K562 (cell line): ENCODE measurements at regions not wholly inside any gene's neighbourhood (a gene's known extent, or its start where the extent isn't known, plus 50 kb on each side); places are given as distances from the start of the nearest gene placed in this dataset.

Source experiments
- ATAC-seq: fragments of 200-7000 bp; cut with Tn5 transposase; 3 replicates; pipeline ENCODE4 v1.9.1; 2020; ENCODE audit warnings: moderate library complexity
- BruUV-seq: library from RNA; stranded (reverse); fragments of 400-500 nt; replicated peaks from 2 replicates; lab custom pipeline; 2021; lab: Mats Ljungman, UMichigan
- CTCF ChIA-PET: fragments of 300-600 bp; formaldehyde crosslinking; extraction: SDS; loops from one replicate; lab custom pipeline; 2021; ENCODE audit warnings: low intra/inter-chr PET ratio; lab: Yijun Ruan, JAX
- POLR2A ChIA-PET: fragments of 300-600, 350-650 bp; sonication (Branson Sonifier 250); formaldehyde crosslinking; extraction: SDS; loops from one replicate; lab custom pipeline; 2021; ENCODE audit warnings: antibody characterized with exemption, inconsistent platforms; lab: Yijun Ruan, JAX
- DNase-seq, 4 experiments: peaks; one replicate each; pipeline versions ENCODE4 v3.0.0 to v3.0.0-alpha.2; 2011 to 2018; ENCODE audit warnings: low spot score in 3 of 4, mixed read lengths in 3 of 4; ENCODE audit errors: extremely low read depth in 1 of 4
- FAIRE-seq: peaks from 2 replicates; lab custom pipeline; 2011; peaks lifted over from hg19 to GRCh38; lab: Jason Lieb, UNC
- H2AFZ ChIP-seq: 2 replicates; pipeline ENCODE4 v1.6.0; 2011; ENCODE audit warnings: low read depth, low read length, control low read depth, inconsistent platforms
- H3K27ac ChIP-seq: fragments of 200-600 bp; 3 replicates; pipeline ENCODE4 v1.8.0; 2011; ENCODE audit warnings: low read depth, mild to moderate bottlenecking, control low read depth, inconsistent platforms, low read length, moderate library complexity, mixed read lengths; ENCODE audit errors: extremely low read depth
- H3K27me3 ChIP-seq, 2 experiments: fragments of 300-600 bp in 1 of 2; 2 replicates in 1 of 2; 3 replicates in 1 of 2; pipeline versions ENCODE4 v1.6.0 to v1.8.0; 2011; ENCODE audit warnings: inconsistent platforms in 2 of 2, low read length in 2 of 2, mild to moderate bottlenecking in 1 of 2, mixed read lengths in 1 of 2, moderate library complexity in 1 of 2; ENCODE audit not compliant: control insufficient read depth in 2 of 2, insufficient read depth in 2 of 2
- H3K36me3 ChIP-seq: fragments of 300-600 bp; 3 replicates; pipeline ENCODE4 v1.8.0; 2011; ENCODE audit warnings: mild to moderate bottlenecking, low read length, inconsistent platforms; ENCODE audit not compliant: control insufficient read depth, insufficient read depth
- H3K4me1 ChIP-seq, 2 experiments: fragments of 200-600 bp in 1 of 2; replicated peaks in 1 of 2; 2 replicates in 1 of 2; 3 replicates in 1 of 2; pipeline versions ENCODE4 v1.5.1 to v1.8.0; 2011; ENCODE audit warnings: inconsistent platforms in 2 of 2, low read length in 2 of 2, mild to moderate bottlenecking in 1 of 2, mixed read lengths in 1 of 2, moderate library complexity in 1 of 2; ENCODE audit not compliant: control insufficient read depth in 2 of 2, insufficient read depth in 2 of 2
- H3K4me2 ChIP-seq: 2 replicates; pipeline ENCODE4 v1.6.1; 2011; ENCODE audit warnings: low read length, control low read depth, inconsistent platforms, mixed read lengths; ENCODE audit not compliant: insufficient read depth
- H3K4me3 ChIP-seq: fragments of 200-600 bp; sonication (generic), shearing (Covaris generic); 2 replicates; pipeline ENCODE4 v1.5.1; 2016; ENCODE audit warnings: control low read depth, inconsistent platforms
- H3K79me2 ChIP-seq: fragments of 200-600 bp; 3 replicates; pipeline ENCODE4 v1.8.0; 2011; ENCODE audit warnings: low read length, inconsistent platforms; ENCODE audit not compliant: control insufficient read depth, insufficient read depth
- H3K9ac ChIP-seq, 2 experiments: 2 replicates each; pipeline versions ENCODE4 v1.6.0 to v1.6.1; 2011; ENCODE audit warnings: low read depth in 2 of 2, low read length in 2 of 2, control low read depth in 1 of 2, inconsistent platforms in 1 of 2, mild to moderate bottlenecking in 1 of 2, mixed read lengths in 1 of 2; ENCODE audit not compliant: insufficient read depth in 1 of 2
- H3K9me1 ChIP-seq: one replicate; pipeline ENCODE4 v1.6.0; 2011; ENCODE audit warnings: inconsistent platforms, mild to moderate bottlenecking, low read length, moderate library complexity; ENCODE audit not compliant: control insufficient read depth, insufficient read depth
- H3K9me3 ChIP-seq: replicated peaks from 2 replicates; pipeline ENCODE4 v1.5.1; 2011; ENCODE audit warnings: low read depth, low read length, inconsistent platforms; ENCODE audit not compliant: control insufficient read depth, insufficient read depth
- H4K20me1 ChIP-seq: replicated peaks from 2 replicates; pipeline ENCODE4 v1.6.1; 2011; ENCODE audit warnings: low read length, inconsistent platforms, mixed read lengths; ENCODE audit not compliant: control insufficient read depth, insufficient read depth
- DDX20 ChIP-seq: fragments of 450-650 bp; IDR thresholded peaks from 2 replicates; pipeline ENCODE4 v1.6.1; 2016; ENCODE audit warnings: missing genetic modification characterization, low read depth, mild to moderate bottlenecking, missing compliant biosample characterization, moderate library complexity
- HEY1 ChIP-seq: fragments of 250-450 bp; sonication (Bioruptor Pico); IDR thresholded peaks from 2 replicates; pipeline ENCODE4 v1.5.0; 2020; ENCODE audit warnings: mild to moderate bottlenecking, moderate library complexity, borderline replicate concordance
- HNRNPH1 ChIP-seq: fragments of 200-400 bp; formaldehyde crosslinking; optimal IDR thresholded peaks from 2 replicates; pipeline ENCODE3; 2017; ENCODE audit warnings: low read depth, mild to moderate bottlenecking, low read length, moderate library complexity
- NBN ChIP-seq: fragments of 450-650 bp; IDR thresholded peaks from 2 replicates; pipeline ENCODE4 v1.6.1; 2016; ENCODE audit warnings: low read depth, mild to moderate bottlenecking
- TBL1XR1 ChIP-seq, 2 experiments: IDR thresholded peaks; 2 replicates each; pipeline ENCODE4 v1.6.1; 2012; ENCODE audit warnings: improper control_type of control experiment in 2 of 2, low read length in 2 of 2, mild to moderate bottlenecking in 1 of 2
- U2AF2 ChIP-seq: fragments of 200-400 bp; formaldehyde crosslinking; optimal IDR thresholded peaks from 2 replicates; pipeline ENCODE3; 2017; ENCODE audit warnings: low read depth, mild to moderate bottlenecking, low read length
- YY1 ChIP-seq, 3 experiments: IDR thresholded peaks; 2 replicates each; pipeline ENCODE4 v1.6.1; 2011; ENCODE audit warnings: low read length in 2 of 3, mild to moderate bottlenecking in 2 of 3, moderate library complexity in 2 of 3, borderline replicate concordance in 1 of 3, control low read depth in 1 of 3, low read depth in 1 of 3; ENCODE audit not compliant: insufficient read depth in 3 of 3, insufficient replicate concordance in 2 of 3, control insufficient read depth in 1 of 3, insufficient read length in 1 of 3; ENCODE audit errors: extremely low read depth in 1 of 3
- ZKSCAN3 ChIP-seq: fragments of 250-450 bp; sonication (Bioruptor Pico); IDR thresholded peaks from 2 replicates; pipeline ENCODE4 v1.4.0; 2020
- ZNF589 ChIP-seq: fragments of 200-800 bp; sonication (Bioruptor generic); IDR thresholded peaks from 2 replicates; pipeline ENCODE4 v1.6.1; 2016; ENCODE audit warnings: low read depth, missing genetic modification characterization, missing compliant biosample characterization
- WGBS: fragments of 100-300 bp; shearing (Covaris generic); methylation state at CpG from one replicate; pipeline ENCODE4 v1.1.6; 2016; ENCODE audit warnings: low coverage, mixed read lengths; ENCODE audit not compliant: insufficient coverage; ENCODE audit errors: missing lambda C conversion rate; 5-methylcytosine and 5-hydroxymethylcytosine counted together
- in situ Hi-C: fragments of 300-500 bp; cut with MboI; formaldehyde crosslinking; loops from 4 replicates; pipeline ENCODE4 v1.15.0; 2018; ENCODE audit warnings: inconsistent platforms, mixed read lengths
- intact Hi-C: fragments of 100-400 bp; cut with micrococcal nuclease; formaldehyde crosslinking; loops from 2 replicates; pipeline ENCODE4 v1.14.2; 2022
- TF ChIP-seq, protein P1 (sequence below): fragments of 250-450 bp; sonication (Bioruptor Pico); IDR thresholded peaks from 2 replicates; pipeline ENCODE4 v1.4.0; 2020; ENCODE audit warnings: mild to moderate bottlenecking, moderate library complexity, borderline replicate concordance
- TF ChIP-seq, protein P2 (sequence below): fragments of 250-450 bp; sonication (Bioruptor Pico); IDR thresholded peaks from 2 replicates; pipeline ENCODE4 v1.4.0; 2020; ENCODE audit warnings: mild to moderate bottlenecking
- TF ChIP-seq, protein P3 (sequence below): fragments of 250-450 bp; sonication (Bioruptor Pico); IDR thresholded peaks from 2 replicates; pipeline ENCODE4 v1.4.0; 2020; ENCODE audit warnings: mild to moderate bottlenecking, moderate library complexity

DNA sequence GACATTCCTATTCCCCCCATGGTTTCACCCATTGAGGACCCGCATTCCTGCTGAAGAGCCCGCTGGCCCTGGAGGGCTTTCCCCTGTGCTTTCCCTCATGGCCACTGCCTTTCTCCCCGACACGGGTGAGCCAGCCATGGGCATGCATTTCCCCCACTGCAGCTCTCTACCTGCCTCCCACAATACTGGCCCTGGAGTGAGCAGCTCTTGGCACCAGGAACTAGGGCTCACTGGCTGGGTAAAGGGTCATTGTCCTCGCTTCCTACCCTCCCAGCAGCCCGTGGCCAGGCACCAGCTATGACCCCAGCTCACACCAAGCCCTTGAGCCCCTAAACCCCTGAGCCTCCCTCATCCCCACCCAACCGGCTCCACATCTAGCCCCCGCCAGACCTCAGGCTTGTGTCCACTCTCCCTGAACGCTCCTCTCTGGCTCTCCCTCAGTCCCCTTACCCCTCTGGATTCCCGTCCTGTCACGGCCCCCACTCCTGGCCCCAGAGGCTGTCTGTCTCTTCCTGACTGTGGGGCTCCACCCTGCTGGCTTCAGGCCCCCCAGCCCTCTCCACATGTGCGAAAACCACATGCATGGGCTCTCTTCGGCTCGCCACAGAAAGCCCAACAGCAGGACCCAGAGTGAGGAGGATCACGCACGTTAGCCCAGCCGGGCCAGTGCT is 199.8 kb downstream of the ZFP36L2 start:
- no TSS peak for BruUV-seq
- Histone ChIP-seq H3K4me1 (peaks cover 0 to 12% of the 10 kb centered on the region in 2 experiments; a peak in 3 of 5 replicates), H3K4me3 (no peak overlapping the region), H3K9me3 (peaks cover 5% of the 10 kb centered on the region; the same call in 1 of the 2 replicates), H3K9me1 (no peaks in the 10 kb centered on the region), H3K36me3 (no peaks in the 10 kb centered on the region), H4K20me1 (no peaks in the 10 kb centered on the region), H3K27ac (no peak overlapping the region), H3K4me2 (no peak overlapping the region), H3K27me3 (no peaks in the 10 kb centered on the region), H2AFZ (no peak overlapping the region), H3K9ac (no peak overlapping the region), H3K79me2 (no peaks in the 10 kb centered on the region)
- CTCF ChIA-PET, result no interaction called here
- FAIRE-seq, result no peak
- POLR2A ChIA-PET, result no interaction called here
- ATAC-seq, result no peak
- in situ Hi-C loops (loop anchor here (5.0 kb wide), 1 partner anchor 201 kb away; the partner anchor contains the start of gene ZFP36L2), intact Hi-C loops (loop anchor here (10.0 kb wide), 1 partner anchor 518 kb away; no protein-coding TSS in a partner anchor)
- TF ChIP-seq TBL1XR1 (IDR thresholded peaks at IDR 0.05; ENCODE audit: low read length in 2 of 2), result no peak
- no peak for TF ChIP-seq ZNF589 (CRISPR knock-in tag)
- TF ChIP-seq, protein P1, sequence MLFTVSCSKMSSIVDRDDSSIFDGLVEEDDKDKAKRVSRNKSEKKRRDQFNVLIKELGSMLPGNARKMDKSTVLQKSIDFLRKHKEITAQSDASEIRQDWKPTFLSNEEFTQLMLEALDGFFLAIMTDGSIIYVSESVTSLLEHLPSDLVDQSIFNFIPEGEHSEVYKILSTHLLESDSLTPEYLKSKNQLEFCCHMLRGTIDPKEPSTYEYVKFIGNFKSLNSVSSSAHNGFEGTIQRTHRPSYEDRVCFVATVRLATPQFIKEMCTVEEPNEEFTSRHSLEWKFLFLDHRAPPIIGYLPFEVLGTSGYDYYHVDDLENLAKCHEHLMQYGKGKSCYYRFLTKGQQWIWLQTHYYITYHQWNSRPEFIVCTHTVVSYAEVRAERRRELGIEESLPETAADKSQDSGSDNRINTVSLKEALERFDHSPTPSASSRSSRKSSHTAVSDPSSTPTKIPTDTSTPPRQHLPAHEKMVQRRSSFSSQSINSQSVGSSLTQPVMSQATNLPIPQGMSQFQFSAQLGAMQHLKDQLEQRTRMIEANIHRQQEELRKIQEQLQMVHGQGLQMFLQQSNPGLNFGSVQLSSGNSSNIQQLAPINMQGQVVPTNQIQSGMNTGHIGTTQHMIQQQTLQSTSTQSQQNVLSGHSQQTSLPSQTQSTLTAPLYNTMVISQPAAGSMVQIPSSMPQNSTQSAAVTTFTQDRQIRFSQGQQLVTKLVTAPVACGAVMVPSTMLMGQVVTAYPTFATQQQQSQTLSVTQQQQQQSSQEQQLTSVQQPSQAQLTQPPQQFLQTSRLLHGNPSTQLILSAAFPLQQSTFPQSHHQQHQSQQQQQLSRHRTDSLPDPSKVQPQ, result no peak
- TF ChIP-seq, protein P2, sequence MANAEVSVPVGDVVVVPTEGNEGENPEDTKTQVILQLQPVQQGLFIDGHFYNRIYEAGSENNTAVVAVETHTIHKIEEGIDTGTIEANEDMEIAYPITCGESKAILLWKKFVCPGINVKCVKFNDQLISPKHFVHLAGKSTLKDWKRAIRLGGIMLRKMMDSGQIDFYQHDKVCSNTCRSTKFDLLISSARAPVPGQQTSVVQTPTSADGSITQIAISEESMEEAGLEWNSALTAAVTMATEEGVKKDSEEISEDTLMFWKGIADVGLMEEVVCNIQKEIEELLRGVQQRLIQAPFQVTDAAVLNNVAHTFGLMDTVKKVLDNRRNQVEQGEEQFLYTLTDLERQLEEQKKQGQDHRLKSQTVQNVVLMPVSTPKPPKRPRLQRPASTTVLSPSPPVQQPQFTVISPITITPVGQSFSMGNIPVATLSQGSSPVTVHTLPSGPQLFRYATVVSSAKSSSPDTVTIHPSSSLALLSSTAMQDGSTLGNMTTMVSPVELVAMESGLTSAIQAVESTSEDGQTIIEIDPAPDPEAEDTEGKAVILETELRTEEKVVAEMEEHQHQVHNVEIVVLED, result no peak
- TF ChIP-seq, protein P3, sequence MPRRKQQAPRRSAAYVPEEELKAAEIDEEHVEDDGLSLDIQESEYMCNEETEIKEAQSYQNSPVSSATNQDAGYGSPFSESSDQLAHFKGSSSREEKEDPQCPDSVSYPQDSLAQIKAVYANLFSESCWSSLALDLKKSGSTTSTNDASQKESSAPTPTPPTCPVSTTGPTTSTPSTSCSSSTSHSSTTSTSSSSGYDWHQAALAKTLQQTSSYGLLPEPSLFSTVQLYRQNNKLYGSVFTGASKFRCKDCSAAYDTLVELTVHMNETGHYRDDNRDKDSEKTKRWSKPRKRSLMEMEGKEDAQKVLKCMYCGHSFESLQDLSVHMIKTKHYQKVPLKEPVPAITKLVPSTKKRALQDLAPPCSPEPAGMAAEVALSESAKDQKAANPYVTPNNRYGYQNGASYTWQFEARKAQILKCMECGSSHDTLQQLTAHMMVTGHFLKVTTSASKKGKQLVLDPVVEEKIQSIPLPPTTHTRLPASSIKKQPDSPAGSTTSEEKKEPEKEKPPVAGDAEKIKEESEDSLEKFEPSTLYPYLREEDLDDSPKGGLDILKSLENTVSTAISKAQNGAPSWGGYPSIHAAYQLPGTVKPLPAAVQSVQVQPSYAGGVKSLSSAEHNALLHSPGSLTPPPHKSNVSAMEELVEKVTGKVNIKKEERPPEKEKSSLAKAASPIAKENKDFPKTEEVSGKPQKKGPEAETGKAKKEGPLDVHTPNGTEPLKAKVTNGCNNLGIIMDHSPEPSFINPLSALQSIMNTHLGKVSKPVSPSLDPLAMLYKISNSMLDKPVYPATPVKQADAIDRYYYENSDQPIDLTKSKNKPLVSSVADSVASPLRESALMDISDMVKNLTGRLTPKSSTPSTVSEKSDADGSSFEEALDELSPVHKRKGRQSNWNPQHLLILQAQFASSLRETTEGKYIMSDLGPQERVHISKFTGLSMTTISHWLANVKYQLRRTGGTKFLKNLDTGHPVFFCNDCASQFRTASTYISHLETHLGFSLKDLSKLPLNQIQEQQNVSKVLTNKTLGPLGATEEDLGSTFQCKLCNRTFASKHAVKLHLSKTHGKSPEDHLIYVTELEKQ (CRISPR knock-in tag), result no peak
- no peak for TF ChIP-seq HNRNPH1
- no peak for TF ChIP-seq DDX20 (tag)
- no peak for TF ChIP-seq HEY1
- TF ChIP-seq U2AF2, result no peak
- no peak for TF ChIP-seq YY1 (IDR thresholded peaks at IDR 0.05; ENCODE audit: borderline replicate concordance in 1 of 3, control insufficient read depth in 1 of 3, extremely low read depth in 1 of 3, insufficient read depth in 3 of 3, insufficient read length in 1 of 3, insufficient replicate concordance in 2 of 3, low read depth in 1 of 3, low read length in 2 of 3)
- no peak for TF ChIP-seq ZKSCAN3
- TF ChIP-seq NBN, result no peak
- DNase-seq, result no peak
- WGBS, result 56% methylated on average over 14 of the region's 17 CpGs
